Smooth muscle cell (in vitro differentiated cells): ENCODE measurements at regions not wholly inside any gene's neighbourhood (a gene's known extent, or its start where the extent isn't known, plus 50 kb on each side); places are given as distances from the start of the nearest gene placed in this dataset.

Experiments
- DNase-seq: peaks from one replicate; lab custom pipeline; 2025; ENCODE audit not compliant: unreplicated experiment; lab: John Stamatoyannopoulos, UW
- H2AFZ ChIP-seq: fragments of 200-600 bp; sonication (generic); 2 replicates; pipeline ENCODE4 v1.6.0; 2016; ENCODE audit warnings: antibody characterized with exemption, low read depth, mild to moderate bottlenecking
- H3F3A ChIP-seq: fragments of 200-600 bp; sonication (generic); 2 replicates; pipeline ENCODE4 v1.6.0; 2017; ENCODE audit warnings: antibody characterized with exemption, low read depth
- H3K27ac ChIP-seq: fragments of 200-600 bp; sonication (generic); 2 replicates; pipeline ENCODE4 v1.5.1; 2016; ENCODE audit warnings: low read depth, mild to moderate bottlenecking
- H3K27me3 ChIP-seq: fragments of 200-600 bp; sonication (generic); 2 replicates; pipeline ENCODE4 v1.6.1; 2016; ENCODE audit warnings: low read depth, mild to moderate bottlenecking
- H3K36me3 ChIP-seq: fragments of 200-600 bp; sonication (generic); 2 replicates; pipeline ENCODE4 v1.5.1; 2016; ENCODE audit warnings: low read depth
- H3K4me1 ChIP-seq: fragments of 200-600 bp; sonication (generic); 2 replicates; pipeline ENCODE4 v1.5.1; 2016; ENCODE audit warnings: low read depth
- H3K4me2 ChIP-seq: fragments of 200-600 bp; sonication (generic); 2 replicates; pipeline ENCODE4 v1.6.0; 2016; ENCODE audit warnings: mild to moderate bottlenecking
- H3K4me3 ChIP-seq: fragments of 200-600 bp; sonication (generic); 2 replicates; pipeline ENCODE4 v1.5.1; 2016; ENCODE audit warnings: mild to moderate bottlenecking
- H3K79me2 ChIP-seq: fragments of 200-600 bp; sonication (generic); 2 replicates; pipeline ENCODE4 v1.6.0; 2016; ENCODE audit warnings: low read depth, mild to moderate bottlenecking
- H3K9ac ChIP-seq: fragments of 200-600 bp; sonication (generic); 2 replicates; pipeline ENCODE4 v1.6.0; 2016; ENCODE audit warnings: low read depth
- H3K9me3 ChIP-seq: fragments of 200-600 bp; sonication (generic); replicated peaks from 2 replicates; pipeline ENCODE4 v1.5.1; 2016; ENCODE audit warnings: low read depth
- H4K20me1 ChIP-seq: fragments of 200-600 bp; sonication (generic); 2 replicates; pipeline ENCODE4 v1.6.0; 2016; ENCODE audit warnings: low read depth
- WGBS: methylation state at CpG from one replicate; pipeline ENCODE4 v1.1.7; 2016; ENCODE audit warnings: low lambda C conversion rate; 5-methylcytosine and 5-hydroxymethylcytosine counted together
- TF ChIP-seq, protein P1 (sequence below): fragments of 200-600 bp; sonication (generic); IDR thresholded peaks from 2 replicates; pipeline ENCODE4 v1.5.1; 2017; ENCODE audit warnings: borderline replicate concordance, mild to moderate bottlenecking, antibody characterized with exemption; ENCODE audit not compliant: insufficient read depth, poor library complexity, severe bottlenecking

GRCh38 chr3:157618886-157619285, 115.7 kb upstream of the VEPH1 start:
- Histone ChIP-seq H3K4me1 (no peaks in the 10 kb centered on the region), H4K20me1 (no peaks in the 10 kb centered on the region), H3K27me3 (peaks cover 10% of the 10 kb centered on the region), H3K4me3 (no peak overlapping the region), H3K9me3 (no peaks in the 10 kb centered on the region), H3K4me2 (no peak overlapping the region), H2AFZ (no peak overlapping the region), H3K79me2 (no peaks in the 10 kb centered on the region), H3K36me3 (no peaks in the 10 kb centered on the region), H3F3A (no peaks in the 10 kb centered on the region), H3K27ac (no peak overlapping the region), H3K9ac (no peak overlapping the region)
- 91% methylated on average over 4 of the region's 4 CpGs for whole genome bisulfite sequencing
- TF ChIP-seq, protein P1, sequence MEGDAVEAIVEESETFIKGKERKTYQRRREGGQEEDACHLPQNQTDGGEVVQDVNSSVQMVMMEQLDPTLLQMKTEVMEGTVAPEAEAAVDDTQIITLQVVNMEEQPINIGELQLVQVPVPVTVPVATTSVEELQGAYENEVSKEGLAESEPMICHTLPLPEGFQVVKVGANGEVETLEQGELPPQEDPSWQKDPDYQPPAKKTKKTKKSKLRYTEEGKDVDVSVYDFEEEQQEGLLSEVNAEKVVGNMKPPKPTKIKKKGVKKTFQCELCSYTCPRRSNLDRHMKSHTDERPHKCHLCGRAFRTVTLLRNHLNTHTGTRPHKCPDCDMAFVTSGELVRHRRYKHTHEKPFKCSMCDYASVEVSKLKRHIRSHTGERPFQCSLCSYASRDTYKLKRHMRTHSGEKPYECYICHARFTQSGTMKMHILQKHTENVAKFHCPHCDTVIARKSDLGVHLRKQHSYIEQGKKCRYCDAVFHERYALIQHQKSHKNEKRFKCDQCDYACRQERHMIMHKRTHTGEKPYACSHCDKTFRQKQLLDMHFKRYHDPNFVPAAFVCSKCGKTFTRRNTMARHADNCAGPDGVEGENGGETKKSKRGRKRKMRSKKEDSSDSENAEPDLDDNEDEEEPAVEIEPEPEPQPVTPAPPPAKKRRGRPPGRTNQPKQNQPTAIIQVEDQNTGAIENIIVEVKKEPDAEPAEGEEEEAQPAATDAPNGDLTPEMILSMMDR: no peak
- DNase-seq: no peak

DNA sequence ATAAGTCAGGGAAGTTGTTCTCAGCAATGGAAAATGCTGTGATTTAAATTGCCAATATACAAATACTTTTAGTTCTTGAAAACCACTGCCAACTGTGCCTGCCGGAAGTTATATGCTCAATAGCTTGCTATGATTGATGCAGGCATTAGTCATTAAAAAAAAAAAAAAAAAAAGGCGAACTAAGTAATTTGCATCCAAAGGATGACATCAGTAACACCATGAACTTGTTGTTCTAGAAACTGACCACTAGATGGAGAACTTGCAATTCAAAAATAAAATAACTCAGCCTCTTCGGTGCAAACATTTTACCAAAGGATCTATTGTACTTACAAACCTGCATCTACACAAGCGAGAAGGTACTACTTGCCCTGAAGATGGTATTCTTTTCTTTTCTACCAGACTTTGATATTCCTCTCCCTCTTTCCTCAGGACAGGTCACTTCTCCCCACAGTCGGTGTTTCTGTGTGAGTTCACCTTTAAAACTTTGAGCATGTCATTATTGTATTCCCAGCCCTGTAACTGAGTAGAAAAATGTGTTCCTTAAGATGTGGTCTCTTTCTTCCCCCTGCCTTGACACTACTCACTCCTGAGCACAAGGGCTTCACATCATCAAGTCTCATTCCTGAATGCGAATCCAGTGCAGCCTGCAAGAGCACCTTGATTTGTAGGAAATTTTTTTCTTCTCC, 115.0 kb upstream of the VEPH1 start:
- Histone ChIP-seq H3K4me3 (no peak overlapping the region), H2AFZ (peak overlapping the region; percentile 6), H3K27me3 (peaks cover 6% of the 10 kb centered on the region), H3F3A (no peaks in the 10 kb centered on the region), H4K20me1 (no peaks in the 10 kb centered on the region), H3K79me2 (no peaks in the 10 kb centered on the region), H3K4me2 (peak overlapping the region; percentile 60), H3K36me3 (no peaks in the 10 kb centered on the region), H3K9me3 (no peaks in the 10 kb centered on the region), H3K4me1 (no peaks in the 10 kb centered on the region), H3K9ac (no peak overlapping the region), H3K27ac (no peak overlapping the region)
- TF ChIP-seq, protein P1: peak; percentile 61
- no peak for DNase-seq
- 34% methylated on average over 6 of the region's 6 CpGs for WGBS

DNA sequence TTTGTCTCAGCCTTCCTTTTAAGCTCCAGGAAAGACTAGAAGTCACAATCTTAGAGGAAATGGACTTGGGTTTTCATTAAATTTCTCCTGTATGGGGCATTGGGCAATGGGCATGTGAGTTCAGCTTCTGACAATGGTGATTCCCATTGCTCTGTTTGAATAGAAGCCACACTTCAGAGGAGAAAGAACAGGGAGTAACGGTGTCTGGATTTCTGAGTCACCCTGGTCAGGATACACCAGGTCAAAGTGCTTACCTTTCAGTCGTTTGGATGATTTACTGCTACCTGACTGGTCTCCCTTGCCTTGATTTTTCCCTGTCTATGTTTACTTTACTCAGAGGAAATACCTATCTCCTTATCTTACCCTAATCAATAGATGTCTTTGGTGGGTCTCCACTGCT, 111.7 kb upstream of the VEPH1 start:
- Histone ChIP-seq H2AFZ (no peak overlapping the region), H3K36me3 (no peaks in the 10 kb centered on the region), H3K4me2 (no peak overlapping the region), H3K9me3 (no peaks in the 10 kb centered on the region), H3K4me1 (no peaks in the 10 kb centered on the region), H3K79me2 (no peaks in the 10 kb centered on the region), H3K9ac (no peak overlapping the region), H3K27me3 (peaks cover 6% of the 10 kb centered on the region), H3F3A (no peaks in the 10 kb centered on the region), H3K4me3 (no peak overlapping the region), H3K27ac (no peak overlapping the region), H4K20me1 (no peaks in the 10 kb centered on the region)
- 69% methylated on average over 2 of the region's 2 CpGs for whole genome bisulfite sequencing
- TF ChIP-seq, protein P1: no peak
- DNase-seq: no peak

GRCh38 chr3:157611536-157612076, 108.4 kb upstream of the VEPH1 start:
- Histone ChIP-seq H3K27me3 (no peaks in the 10 kb centered on the region), H3K4me3 (no peak overlapping the region), H3K4me1 (no peaks in the 10 kb centered on the region), H3K27ac (no peak overlapping the region), H3K4me2 (no peak overlapping the region), H3K36me3 (no peaks in the 10 kb centered on the region), H3K9me3 (no peaks in the 10 kb centered on the region), H3K9ac (no peak overlapping the region), H2AFZ (no peak overlapping the region), H3K79me2 (no peaks in the 10 kb centered on the region), H4K20me1 (no peaks in the 10 kb centered on the region), H3F3A (no peaks in the 10 kb centered on the region)
- TF ChIP-seq, protein P1: no peak
- WGBS: 90% methylated on average over 4 of the region's 4 CpGs
- no peak for DNase-seq
